ENCODE measurements at regions not wholly inside any gene's neighbourhood (a gene's known extent, or its start where the extent isn't known, plus 50 kb on each side); places are given as distances from the start of the nearest gene placed in this dataset.

- TF ChIP-seq, protein P1, sequence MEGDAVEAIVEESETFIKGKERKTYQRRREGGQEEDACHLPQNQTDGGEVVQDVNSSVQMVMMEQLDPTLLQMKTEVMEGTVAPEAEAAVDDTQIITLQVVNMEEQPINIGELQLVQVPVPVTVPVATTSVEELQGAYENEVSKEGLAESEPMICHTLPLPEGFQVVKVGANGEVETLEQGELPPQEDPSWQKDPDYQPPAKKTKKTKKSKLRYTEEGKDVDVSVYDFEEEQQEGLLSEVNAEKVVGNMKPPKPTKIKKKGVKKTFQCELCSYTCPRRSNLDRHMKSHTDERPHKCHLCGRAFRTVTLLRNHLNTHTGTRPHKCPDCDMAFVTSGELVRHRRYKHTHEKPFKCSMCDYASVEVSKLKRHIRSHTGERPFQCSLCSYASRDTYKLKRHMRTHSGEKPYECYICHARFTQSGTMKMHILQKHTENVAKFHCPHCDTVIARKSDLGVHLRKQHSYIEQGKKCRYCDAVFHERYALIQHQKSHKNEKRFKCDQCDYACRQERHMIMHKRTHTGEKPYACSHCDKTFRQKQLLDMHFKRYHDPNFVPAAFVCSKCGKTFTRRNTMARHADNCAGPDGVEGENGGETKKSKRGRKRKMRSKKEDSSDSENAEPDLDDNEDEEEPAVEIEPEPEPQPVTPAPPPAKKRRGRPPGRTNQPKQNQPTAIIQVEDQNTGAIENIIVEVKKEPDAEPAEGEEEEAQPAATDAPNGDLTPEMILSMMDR (IDR thresholded peaks at IDR 0.05; ENCODE audit: insufficient read depth, low read depth, low read length) = no peak
- no peak for TF ChIP-seq EZH2 (IDR thresholded peaks at IDR 0.05; ENCODE audit: insufficient read depth, low read length)
Measured at GRCh38 chr6:160899671-160900430, 91.7 kb upstream of the MAP3K4 start.

Data from astrocyte (in vitro differentiated cells and primary cell).